Keratinocyte (primary cell): ENCODE measurements at regions not wholly inside any gene's neighbourhood (a gene's known extent, or its start where the extent isn't known, plus 50 kb on each side); places are given as distances from the start of the nearest gene placed in this dataset.
A peak's percentile ranks its signal among the peaks of the same experiment; 100 is the strongest.

Experiments used
- CTCF ChIP-seq, 3 experiments: IDR thresholded peaks in 1 of 3; conservative IDR thresholded peaks in 1 of 3; optimal IDR thresholded peaks in 1 of 3; 2 replicates in 2 of 3; 3 replicates in 1 of 3; pipeline versions ENCODE3 to v1.5.1; 2011; ENCODE audit warnings: low read length in 3 of 3, mild to moderate bottlenecking in 3 of 3, moderate library complexity in 2 of 3, control low read depth in 1 of 3, inconsistent platforms in 1 of 3; ENCODE audit not compliant: insufficient read depth in 2 of 3; ENCODE audit errors: extremely low read depth in 1 of 3
- EZH2 ChIP-seq: IDR thresholded peaks from one replicate; pipeline ENCODE4 v1.6.1; 2012; ENCODE audit warnings: inconsistent platforms, mild to moderate bottlenecking, low read length, moderate library complexity

GRCh38 chr13:33692531-33692930, 125.4 kb upstream of the RFC3 start:
- TF ChIP-seq CTCF (optimal IDR thresholded peaks at IDR 0.05 in 1 of 3, IDR thresholded peaks at IDR 0.05 in 1 of 3, conservative IDR thresholded peaks at IDR 0.05 in 1 of 3; ENCODE audit: extremely low read depth in 1 of 3, insufficient read depth in 2 of 3, low read length in 3 of 3) = peak in 1 of 3 experiments; percentile 32
- no peak for TF ChIP-seq EZH2
